Neural progenitor cell (in vitro differentiated cells): ENCODE measurements at regions not wholly inside any gene's neighbourhood (a gene's known extent, or its start where the extent isn't known, plus 50 kb on each side); places are given as distances from the start of the nearest gene placed in this dataset.
A peak's percentile ranks its signal among the peaks of the same experiment; 100 is the strongest.

Experiments
- DNase-seq: peaks from one replicate; pipeline ENCODE4 v3.0.0-alpha.2; 2016; ENCODE audit warnings: low spot score
- H2AFZ ChIP-seq: fragments of 200-600 bp; sonication (generic); replicated peaks from 2 replicates; pipeline ENCODE4 v1.6.1; 2016; ENCODE audit warnings: antibody characterized with exemption
- H3F3A ChIP-seq: fragments of 200-600 bp; sonication (generic); 2 replicates; pipeline ENCODE4 v1.6.1; 2016; ENCODE audit warnings: antibody characterized with exemption, low read depth
- H3K27ac ChIP-seq: fragments of 200-600 bp; sonication (generic); 2 replicates; pipeline ENCODE4 v1.5.1; 2016; ENCODE audit warnings: mild to moderate bottlenecking
- H3K27me3 ChIP-seq: fragments of 200-600 bp; sonication (generic); 2 replicates; pipeline ENCODE4 v1.6.1; 2016; ENCODE audit warnings: mild to moderate bottlenecking, moderate library complexity
- H3K36me3 ChIP-seq: fragments of 200-600 bp; sonication (generic); 2 replicates; pipeline ENCODE4 v1.5.1; 2016
- H3K4me1 ChIP-seq: fragments of 200-600 bp; sonication (generic); 2 replicates; pipeline ENCODE4 v1.6.1; 2016; ENCODE audit warnings: mixed run types
- H3K4me2 ChIP-seq: fragments of 200-600 bp; sonication (generic); 2 replicates; pipeline ENCODE4 v1.6.1; 2016
- H3K4me3 ChIP-seq: fragments of 200-600 bp; sonication (generic); 2 replicates; pipeline ENCODE4 v1.5.1; 2016
- H3K79me2 ChIP-seq: fragments of 200-600 bp; sonication (generic); 2 replicates; pipeline ENCODE4 v1.6.1; 2016; ENCODE audit warnings: low read depth
- H3K9ac ChIP-seq: fragments of 200-600 bp; sonication (generic); 2 replicates; pipeline ENCODE4 v1.6.1; 2016
- H3K9me3 ChIP-seq: fragments of 200-600 bp; sonication (generic); 2 replicates; pipeline ENCODE4 v1.5.1; 2016; ENCODE audit warnings: low read depth
- H4K20me1 ChIP-seq: fragments of 200-600 bp; sonication (generic); 2 replicates; pipeline ENCODE4 v1.6.1; 2016; ENCODE audit warnings: low read depth
- H3K27ac Mint-ChIP-seq: 3 replicates; pipeline ENCODE4 v1.8.0; 2021; ENCODE audit warnings: mixed read lengths
- H3K27me3 Mint-ChIP-seq: 2 replicates; pipeline ENCODE4 v1.8.0; 2022; ENCODE audit warnings: low read depth, mild to moderate bottlenecking, inconsistent platforms, moderate library complexity, mixed read lengths; ENCODE audit not compliant: insufficient read depth
- H3K36me3 Mint-ChIP-seq: 3 replicates; pipeline ENCODE4 v1.8.0; 2021; ENCODE audit warnings: mixed read lengths
- H3K4me1 Mint-ChIP-seq: 3 replicates; pipeline ENCODE4 v1.8.0; 2021; ENCODE audit warnings: mixed read lengths
- H3K4me3 Mint-ChIP-seq: 3 replicates; pipeline ENCODE4 v1.8.0; 2021; ENCODE audit warnings: mild to moderate bottlenecking, moderate library complexity, mixed read lengths
- H3K9me3 Mint-ChIP-seq: 3 replicates; pipeline ENCODE4 v1.8.0; 2020; ENCODE audit warnings: mixed read lengths
- CTCF ChIP-seq: fragments of 200-600 bp; sonication (generic); IDR thresholded peaks from 2 replicates; pipeline ENCODE4 v1.5.1; 2017; ENCODE audit warnings: antibody characterized with exemption, mild to moderate bottlenecking
- EZH2 ChIP-seq: fragments of 200-600 bp; sonication (generic); IDR thresholded peaks from 2 replicates; pipeline ENCODE4 v1.6.1; 2017; ENCODE audit warnings: antibody characterized with exemption, mild to moderate bottlenecking, moderate library complexity
- EZH2phosphoT487 ChIP-seq: fragments of 200-600 bp; sonication (generic); IDR thresholded peaks from 2 replicates; pipeline ENCODE4 v1.6.1; 2017; ENCODE audit warnings: antibody characterized with exemption

GRCh38 chr16:56140645-56141044, 50.6 kb upstream of the GNAO1 start:
- no peak overlapping the region for H3K27ac Mint-ChIP-seq
- Histone ChIP-seq H3K27ac (no peak overlapping the region), H3K79me2 (no peaks in the 10 kb centered on the region), H3K9ac (no peak overlapping the region), H3K4me1 (peaks cover 5% of the 10 kb centered on the region), H3K36me3 (no peaks in the 10 kb centered on the region), H2AFZ (no peak overlapping the region), H3K4me3 (no peak overlapping the region), H3K27me3 (no peaks in the 10 kb centered on the region), H4K20me1 (no peaks in the 10 kb centered on the region), H3K9me3 (no peaks in the 10 kb centered on the region), H3K4me2 (no peak overlapping the region), H3F3A (no peaks in the 10 kb centered on the region)
- H3K4me1 Mint-ChIP-seq: peaks cover 3% of the 10 kb centered on the region
- no peak overlapping the region for H3K4me3 Mint-ChIP-seq
- H3K9me3 Mint-ChIP-seq: no peaks in the 10 kb centered on the region
- H3K36me3 Mint-ChIP-seq: no peaks in the 10 kb centered on the region
- no peak for DNase-seq
- H3K27me3 Mint-ChIP-seq: peaks cover 2% of the 10 kb centered on the region
- TF ChIP-seq EZH2phosphoT487 (no peak), EZH2 (no peak), CTCF (no peak)

GRCh38 chr16:56137269-56137668, 54.0 kb upstream of the GNAO1 start:
- H3K9me3 ChIP-seq: no peaks in the 10 kb centered on the region
- no peak overlapping the region for H3K27ac ChIP-seq
- no peaks in the 10 kb centered on the region for H3K79me2 ChIP-seq
- H3K4me3 ChIP-seq: no peak overlapping the region
- no peaks in the 10 kb centered on the region for H3K36me3 ChIP-seq
- Mint-ChIP-seq H3K27ac (no peak overlapping the region), H3K4me3 (no peak overlapping the region), H3K27me3 (peaks cover 2% of the 10 kb centered on the region), H3K36me3 (no peaks in the 10 kb centered on the region), H3K9me3 (no peaks in the 10 kb centered on the region), H3K4me1 (no peaks in the 10 kb centered on the region)
- peak overlapping the region; percentile 31 for H2AFZ ChIP-seq
- no peak overlapping the region for H3K4me2 ChIP-seq
- H3K4me1 ChIP-seq: no peaks in the 10 kb centered on the region
- no peak for TF ChIP-seq EZH2phosphoT487
- no peak for TF ChIP-seq CTCF
- no peak for TF ChIP-seq EZH2
- H3K27me3 ChIP-seq: no peaks in the 10 kb centered on the region
- H4K20me1 ChIP-seq: no peaks in the 10 kb centered on the region
- no peak overlapping the region for H3K9ac ChIP-seq
- no peaks in the 10 kb centered on the region for H3F3A ChIP-seq
- DNase-seq: no peak

GRCh38 chr16:56136256-56136655, 55.0 kb upstream of the GNAO1 start:
- Histone ChIP-seq H3K9me3 (no peaks in the 10 kb centered on the region), H3F3A (no peaks in the 10 kb centered on the region), H3K4me3 (no peak overlapping the region), H3K27me3 (no peaks in the 10 kb centered on the region), H4K20me1 (no peaks in the 10 kb centered on the region), H3K4me1 (no peaks in the 10 kb centered on the region), H3K27ac (no peak overlapping the region), H3K9ac (no peak overlapping the region), H3K36me3 (no peaks in the 10 kb centered on the region), H3K4me2 (no peak overlapping the region), H2AFZ (no peak overlapping the region), H3K79me2 (no peaks in the 10 kb centered on the region)
- no peak for DNase-seq
- Mint-ChIP-seq H3K27me3 (peaks cover 2% of the 10 kb centered on the region), H3K4me3 (no peak overlapping the region), H3K36me3 (no peaks in the 10 kb centered on the region), H3K9me3 (no peaks in the 10 kb centered on the region), H3K27ac (no peak overlapping the region), H3K4me1 (no peaks in the 10 kb centered on the region)
- TF ChIP-seq CTCF (no peak), EZH2phosphoT487 (no peak), EZH2 (no peak)

GRCh38 chr16:56134790-56135189, 56.5 kb upstream of the GNAO1 start:
- H4K20me1 ChIP-seq: no peaks in the 10 kb centered on the region
- no peak for DNase-seq
- H3K27ac Mint-ChIP-seq: no peak overlapping the region
- H3K4me1 Mint-ChIP-seq: no peaks in the 10 kb centered on the region
- no peaks in the 10 kb centered on the region for H3K36me3 Mint-ChIP-seq
- no peaks in the 10 kb centered on the region for H3K9me3 Mint-ChIP-seq
- H3K4me2 ChIP-seq: no peak overlapping the region
- H3K9me3 ChIP-seq: no peaks in the 10 kb centered on the region
- TF ChIP-seq EZH2 (no peak), EZH2phosphoT487 (no peak), CTCF (no peak)
- H3K27ac ChIP-seq: no peak overlapping the region
- H3K27me3 Mint-ChIP-seq: no peaks in the 10 kb centered on the region
- H3K36me3 ChIP-seq: no peaks in the 10 kb centered on the region
- H3K9ac ChIP-seq: no peak overlapping the region
- no peaks in the 10 kb centered on the region for H3F3A ChIP-seq
- no peaks in the 10 kb centered on the region for H3K27me3 ChIP-seq
- H2AFZ ChIP-seq: no peak overlapping the region
- no peaks in the 10 kb centered on the region for H3K79me2 ChIP-seq
- no peak overlapping the region for H3K4me3 Mint-ChIP-seq
- H3K4me1 ChIP-seq: no peaks in the 10 kb centered on the region
- no peak overlapping the region for H3K4me3 ChIP-seq
